ENCODE measurements at regions not wholly inside any gene's neighbourhood (a gene's known extent, or its start where the extent isn't known, plus 50 kb on each side); places are given as distances from the start of the nearest gene placed in this dataset.

DNA sequence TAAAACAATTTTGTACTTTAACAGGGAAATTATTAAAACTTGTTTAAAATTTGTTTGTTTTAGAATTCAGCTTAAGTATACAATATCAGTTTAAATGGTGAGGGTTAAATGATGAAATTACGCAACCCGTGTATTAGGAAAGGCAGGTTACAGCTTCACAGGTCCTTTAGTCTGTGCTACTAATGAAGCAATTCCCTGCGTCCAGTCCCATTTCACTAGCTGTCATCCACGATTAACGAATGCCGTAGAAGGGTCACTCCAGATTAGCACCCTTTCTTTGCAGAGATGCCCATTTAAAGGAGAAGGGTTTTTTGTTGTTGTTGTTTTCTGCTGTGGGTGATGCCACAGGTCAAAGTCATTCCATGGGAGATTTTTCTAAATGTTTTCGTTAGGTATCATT, 457.6 kb upstream of the SLC10A2 start:
- BruUV-seq (replicated peaks) = no TSS peak
- peaks cover 8% of the 10 kb centered on the region; the same call in 1 of the 2 replicates for H3K27me3 ChIP-seq (ENCODE audit: low read length)
- H3K27ac ChIP-seq (ENCODE audit: low read length) = no peak overlapping the region
- POLR2A ChIA-PET (ENCODE audit: unreplicated experiment) = no interaction called here
- H3K9ac ChIP-seq (ENCODE audit: low read length) = no peak overlapping the region
- H3K9me2 ChIP-seq (replicated peaks; ENCODE audit: low read length) = no peaks in the 10 kb centered on the region
- H3K79me2 ChIP-seq (ENCODE audit: low read length) = no peaks in the 10 kb centered on the region
- CTCF ChIA-PET = no interaction called here
- no peaks in the 10 kb centered on the region for H3K36me3 ChIP-seq (ENCODE audit: low read depth, low read length)
- H3K4me2 ChIP-seq (ENCODE audit: low read length) = no peak overlapping the region
- no peaks in the 10 kb centered on the region for H3K4me1 ChIP-seq (ENCODE audit: insufficient read depth, low read length)
- intact Hi-C loops (cut with micrococcal nuclease) = no loop called here
- no peak overlapping the region for H3K4me3 ChIP-seq (ENCODE audit: low read length)
- H2AFZ ChIP-seq (ENCODE audit: low read length) = no peak overlapping the region
- ATAC-seq = no peak
- H3F3A ChIP-seq (ENCODE audit: low read length, unreplicated experiment) = no peaks in the 10 kb centered on the region
- H3K9me3 ChIP-seq (ENCODE audit: low read length) = no peaks in the 10 kb centered on the region
- H4K20me1 ChIP-seq (ENCODE audit: low read length) = no peaks in the 10 kb centered on the region
- no peak for DNase-seq
- TF ChIP-seq, protein P1, sequence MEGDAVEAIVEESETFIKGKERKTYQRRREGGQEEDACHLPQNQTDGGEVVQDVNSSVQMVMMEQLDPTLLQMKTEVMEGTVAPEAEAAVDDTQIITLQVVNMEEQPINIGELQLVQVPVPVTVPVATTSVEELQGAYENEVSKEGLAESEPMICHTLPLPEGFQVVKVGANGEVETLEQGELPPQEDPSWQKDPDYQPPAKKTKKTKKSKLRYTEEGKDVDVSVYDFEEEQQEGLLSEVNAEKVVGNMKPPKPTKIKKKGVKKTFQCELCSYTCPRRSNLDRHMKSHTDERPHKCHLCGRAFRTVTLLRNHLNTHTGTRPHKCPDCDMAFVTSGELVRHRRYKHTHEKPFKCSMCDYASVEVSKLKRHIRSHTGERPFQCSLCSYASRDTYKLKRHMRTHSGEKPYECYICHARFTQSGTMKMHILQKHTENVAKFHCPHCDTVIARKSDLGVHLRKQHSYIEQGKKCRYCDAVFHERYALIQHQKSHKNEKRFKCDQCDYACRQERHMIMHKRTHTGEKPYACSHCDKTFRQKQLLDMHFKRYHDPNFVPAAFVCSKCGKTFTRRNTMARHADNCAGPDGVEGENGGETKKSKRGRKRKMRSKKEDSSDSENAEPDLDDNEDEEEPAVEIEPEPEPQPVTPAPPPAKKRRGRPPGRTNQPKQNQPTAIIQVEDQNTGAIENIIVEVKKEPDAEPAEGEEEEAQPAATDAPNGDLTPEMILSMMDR (conservative IDR thresholded peaks at IDR 0.05; ENCODE audit: low read depth, low read length) = no peak
- TF ChIP-seq EZH2phosphoT487 (IDR thresholded peaks at IDR 0.05; ENCODE audit: borderline replicate concordance, low read length) = no peak
- TF ChIP-seq EZH2 (IDR thresholded peaks at IDR 0.05; ENCODE audit: low read length, unreplicated experiment) = no peak

DNA sequence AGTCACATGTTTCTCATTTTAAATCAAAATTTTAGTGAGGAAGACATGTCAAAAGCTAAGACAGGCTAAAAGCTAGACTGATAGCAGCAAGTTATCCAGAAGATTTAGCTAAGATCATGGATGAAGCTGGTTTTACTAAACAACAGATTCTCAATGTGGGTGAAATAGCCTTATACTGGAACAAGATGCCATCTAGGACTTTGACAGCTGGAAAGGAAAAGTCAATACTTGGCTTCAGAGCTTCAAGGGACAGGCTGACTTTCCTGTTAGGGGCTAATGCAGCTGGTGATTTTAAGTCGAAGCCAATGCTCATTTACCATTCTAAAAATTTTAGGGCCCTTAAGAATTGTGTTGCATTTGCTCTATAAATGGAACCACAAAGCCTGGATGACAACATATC, 455.3 kb upstream of the SLC10A2 start:
- TF ChIP-seq EZH2phosphoT487 (IDR thresholded peaks at IDR 0.05; ENCODE audit: borderline replicate concordance, low read length) (no peak), EZH2 (IDR thresholded peaks at IDR 0.05; ENCODE audit: low read length, unreplicated experiment) (no peak)
- TF ChIP-seq, protein P1 (conservative IDR thresholded peaks at IDR 0.05; ENCODE audit: low read depth, low read length) = no peak
- H4K20me1 ChIP-seq (ENCODE audit: low read length) = no peaks in the 10 kb centered on the region
- no peaks in the 10 kb centered on the region for H3K9me2 ChIP-seq (replicated peaks; ENCODE audit: low read length)
- no peak for ATAC-seq
- H3K4me1 ChIP-seq (ENCODE audit: insufficient read depth, low read length) = no peaks in the 10 kb centered on the region
- DNase-seq = no peak
- no peaks in the 10 kb centered on the region for H3K36me3 ChIP-seq (ENCODE audit: low read depth, low read length)
- H2AFZ ChIP-seq (ENCODE audit: low read length) = no peak overlapping the region
- no peaks in the 10 kb centered on the region for H3F3A ChIP-seq (ENCODE audit: low read length, unreplicated experiment)
- CTCF ChIA-PET = no interaction called here
- no peak overlapping the region for H3K9ac ChIP-seq (ENCODE audit: low read length)
- BruUV-seq (replicated peaks) = no TSS peak
- H3K9me3 ChIP-seq (ENCODE audit: low read length) = no peaks in the 10 kb centered on the region
- H3K4me3 ChIP-seq (ENCODE audit: low read length) = no peak overlapping the region
- peaks cover 11% of the 10 kb centered on the region; the same call in 1 of the 2 replicates for H3K27me3 ChIP-seq (ENCODE audit: low read length)
- no peaks in the 10 kb centered on the region for H3K79me2 ChIP-seq (ENCODE audit: low read length)
- intact Hi-C loops (cut with micrococcal nuclease) = no loop called here
- no peak overlapping the region for H3K27ac ChIP-seq (ENCODE audit: low read length)
- POLR2A ChIA-PET (ENCODE audit: unreplicated experiment) = no interaction called here
- no peak overlapping the region for H3K4me2 ChIP-seq (ENCODE audit: low read length)

DNA sequence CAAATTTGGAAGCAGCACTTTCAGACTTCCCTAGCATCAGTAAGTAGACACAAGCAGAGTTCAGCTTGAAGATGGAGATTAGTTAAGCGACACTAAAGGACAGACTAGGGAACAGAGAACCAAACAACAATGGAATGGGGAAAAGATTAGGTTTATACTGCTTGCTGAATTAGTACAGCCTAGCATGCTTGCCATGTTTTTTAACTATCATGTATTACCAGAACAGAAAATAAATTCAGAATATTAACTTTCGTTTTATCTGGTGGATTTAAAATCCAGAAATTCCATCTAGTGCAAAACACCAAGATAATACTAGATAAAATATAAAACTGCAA, 451.5 kb upstream of the SLC10A2 start:
- Histone ChIP-seq H4K20me1 (ENCODE audit: low read length) (no peaks in the 10 kb centered on the region), H3K4me1 (ENCODE audit: insufficient read depth, low read length) (no peaks in the 10 kb centered on the region), H3K4me3 (ENCODE audit: low read length) (no peak overlapping the region), H3K36me3 (ENCODE audit: low read depth, low read length) (no peaks in the 10 kb centered on the region), H3K27me3 (ENCODE audit: low read length) (peaks cover 11% of the 10 kb centered on the region; the same call in 1 of the 2 replicates), H3K9me3 (ENCODE audit: low read length) (no peaks in the 10 kb centered on the region), H3K4me2 (ENCODE audit: low read length) (no peak overlapping the region), H3K79me2 (ENCODE audit: low read length) (no peaks in the 10 kb centered on the region), H3F3A (ENCODE audit: low read length, unreplicated experiment) (no peaks in the 10 kb centered on the region), H3K9me2 (replicated peaks; ENCODE audit: low read length) (no peaks in the 10 kb centered on the region), H3K9ac (ENCODE audit: low read length) (no peak overlapping the region), H3K27ac (ENCODE audit: low read length) (no peak overlapping the region), H2AFZ (ENCODE audit: low read length) (no peak overlapping the region)
- ChIA-PET POLR2A (ENCODE audit: unreplicated experiment) (no interaction called here), CTCF (no interaction called here)
- ATAC-seq (no peak), DNase-seq (no peak)
- intact Hi-C loops (cut with micrococcal nuclease) = no loop called here
- TF ChIP-seq EZH2phosphoT487 (IDR thresholded peaks at IDR 0.05; ENCODE audit: borderline replicate concordance, low read length) (no peak), EZH2 (IDR thresholded peaks at IDR 0.05; ENCODE audit: low read length, unreplicated experiment) (no peak)
- TF ChIP-seq, protein P1 (conservative IDR thresholded peaks at IDR 0.05; ENCODE audit: low read depth, low read length) = no peak
- no TSS peak for BruUV-seq (replicated peaks)
